ENCODE measurements at regions not wholly inside any gene's neighbourhood (a gene's known extent, or its start where the extent isn't known, plus 50 kb on each side); places are given as distances from the start of the nearest gene placed in this dataset.

- TF ChIP-seq CTCF (IDR thresholded peaks at IDR 0.05) (no peak), POLR2A (IDR thresholded peaks at IDR 0.05) (no peak)
These were observed 335.7 kb downstream of the SQOR start for GRCh38 chr15:45970542-45970941.

Data from esophagus squamous epithelium (tissue), 4 donors.